AG04450 (cell line): ENCODE measurements at regions not wholly inside any gene's neighbourhood (a gene's known extent, or its start where the extent isn't known, plus 50 kb on each side); places are given as distances from the start of the nearest gene placed in this dataset.

Experiments
- CTCF ChIA-PET: fragments of 300-600, 350-600 bp; formaldehyde crosslinking; extraction: SDS; loops from one replicate; lab custom pipeline; 2022; ENCODE audit warnings: antibody characterized with exemption, inconsistent platforms; lab: Charles Lee
- POLR2A ChIA-PET: fragments of 350-600 bp; formaldehyde crosslinking; extraction: SDS; loops from one replicate; lab custom pipeline; 2021; ENCODE audit warnings: antibody characterized with exemption, inconsistent platforms; lab: Yijun Ruan, JAX
- DNase-seq: peaks from one replicate; pipeline ENCODE4 v3.0.0-alpha.2; 2011; ENCODE audit warnings: low read depth, low spot score
- H3K27ac ChIP-seq: one replicate; pipeline ENCODE4 v1.5.1; 2012; ENCODE audit warnings: low read depth, low read length, control low read depth
- H3K27me3 ChIP-seq: one replicate; pipeline ENCODE4 v1.6.0; 2012; ENCODE audit warnings: low read length; ENCODE audit not compliant: control insufficient read depth, insufficient read depth
- H3K4me3 ChIP-seq: 2 replicates; pipeline ENCODE4 v1.5.1; 2011; ENCODE audit warnings: mild to moderate bottlenecking, low read depth, low read length, control low read depth
- H3K9me3 ChIP-seq: 2 replicates; pipeline ENCODE4 v1.5.1; 2012; ENCODE audit warnings: low read length; ENCODE audit not compliant: control insufficient read depth, insufficient read depth
- TF ChIP-seq, protein P1 (sequence below): IDR thresholded peaks from 2 replicates; pipeline ENCODE4 v1.5.1; 2011; ENCODE audit warnings: low read depth, low read length, control low read depth, inconsistent platforms

DNA sequence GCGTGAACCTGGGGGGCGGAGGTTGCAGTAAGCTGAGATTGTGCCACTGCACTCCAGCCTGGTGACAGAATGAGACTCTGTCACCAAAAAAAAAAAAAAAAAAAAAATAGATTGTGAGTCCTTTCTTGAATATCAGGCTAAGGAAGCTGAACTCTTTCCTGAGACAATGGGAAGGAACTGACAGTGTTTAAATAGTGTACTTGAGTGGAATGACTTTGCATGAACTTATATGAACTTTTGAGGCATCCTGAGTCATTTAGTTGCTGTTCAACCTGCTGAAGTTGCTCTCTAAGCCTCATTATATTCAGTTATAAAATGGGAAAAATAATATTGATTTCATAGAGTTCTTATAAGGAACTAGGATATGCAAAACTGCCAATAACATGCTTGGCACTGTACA, 79.3 kb upstream of the LIMCH1 start:
- no peak for DNase-seq
- H3K9me3 ChIP-seq = no peaks in the 10 kb centered on the region
- POLR2A ChIA-PET = no interaction called here
- H3K27me3 ChIP-seq = peaks cover 2% of the 10 kb centered on the region
- H3K27ac ChIP-seq = no peak overlapping the region
- CTCF ChIA-PET = interaction anchor here (1.4 kb wide), 1 partner anchor 202 kb away, joined by 3 read pairs; no protein-coding TSS in a partner anchor
- H3K4me3 ChIP-seq = no peak overlapping the region
- TF ChIP-seq, protein P1, sequence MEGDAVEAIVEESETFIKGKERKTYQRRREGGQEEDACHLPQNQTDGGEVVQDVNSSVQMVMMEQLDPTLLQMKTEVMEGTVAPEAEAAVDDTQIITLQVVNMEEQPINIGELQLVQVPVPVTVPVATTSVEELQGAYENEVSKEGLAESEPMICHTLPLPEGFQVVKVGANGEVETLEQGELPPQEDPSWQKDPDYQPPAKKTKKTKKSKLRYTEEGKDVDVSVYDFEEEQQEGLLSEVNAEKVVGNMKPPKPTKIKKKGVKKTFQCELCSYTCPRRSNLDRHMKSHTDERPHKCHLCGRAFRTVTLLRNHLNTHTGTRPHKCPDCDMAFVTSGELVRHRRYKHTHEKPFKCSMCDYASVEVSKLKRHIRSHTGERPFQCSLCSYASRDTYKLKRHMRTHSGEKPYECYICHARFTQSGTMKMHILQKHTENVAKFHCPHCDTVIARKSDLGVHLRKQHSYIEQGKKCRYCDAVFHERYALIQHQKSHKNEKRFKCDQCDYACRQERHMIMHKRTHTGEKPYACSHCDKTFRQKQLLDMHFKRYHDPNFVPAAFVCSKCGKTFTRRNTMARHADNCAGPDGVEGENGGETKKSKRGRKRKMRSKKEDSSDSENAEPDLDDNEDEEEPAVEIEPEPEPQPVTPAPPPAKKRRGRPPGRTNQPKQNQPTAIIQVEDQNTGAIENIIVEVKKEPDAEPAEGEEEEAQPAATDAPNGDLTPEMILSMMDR = no peak

DNA sequence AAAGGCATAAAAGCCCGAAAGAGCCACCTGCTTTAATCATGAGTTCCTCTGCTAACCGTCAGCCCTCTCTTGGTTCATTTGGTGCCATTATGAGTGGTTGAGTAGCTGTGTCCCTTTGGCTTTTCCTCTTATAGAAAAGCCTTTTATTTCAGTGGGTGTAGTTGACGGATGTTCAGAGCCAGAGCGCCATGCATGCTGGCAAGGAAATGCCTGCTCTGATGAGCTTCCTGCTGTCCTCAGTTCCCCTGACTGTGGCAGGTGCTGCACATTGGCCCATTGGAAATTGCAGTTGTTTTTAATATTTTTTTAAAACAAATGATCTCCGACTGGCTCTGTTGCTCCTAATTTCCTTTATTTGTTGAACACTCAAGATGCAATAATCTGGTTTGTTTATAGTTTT, 77.3 kb upstream of the LIMCH1 start:
- Histone ChIP-seq H3K27ac (no peak overlapping the region), H3K27me3 (peaks cover 2% of the 10 kb centered on the region), H3K9me3 (no peaks in the 10 kb centered on the region), H3K4me3 (no peak overlapping the region)
- TF ChIP-seq, protein P1 = no peak
- CTCF ChIA-PET = no interaction called here
- DNase-seq = no peak
- POLR2A ChIA-PET = no interaction called here

DNA sequence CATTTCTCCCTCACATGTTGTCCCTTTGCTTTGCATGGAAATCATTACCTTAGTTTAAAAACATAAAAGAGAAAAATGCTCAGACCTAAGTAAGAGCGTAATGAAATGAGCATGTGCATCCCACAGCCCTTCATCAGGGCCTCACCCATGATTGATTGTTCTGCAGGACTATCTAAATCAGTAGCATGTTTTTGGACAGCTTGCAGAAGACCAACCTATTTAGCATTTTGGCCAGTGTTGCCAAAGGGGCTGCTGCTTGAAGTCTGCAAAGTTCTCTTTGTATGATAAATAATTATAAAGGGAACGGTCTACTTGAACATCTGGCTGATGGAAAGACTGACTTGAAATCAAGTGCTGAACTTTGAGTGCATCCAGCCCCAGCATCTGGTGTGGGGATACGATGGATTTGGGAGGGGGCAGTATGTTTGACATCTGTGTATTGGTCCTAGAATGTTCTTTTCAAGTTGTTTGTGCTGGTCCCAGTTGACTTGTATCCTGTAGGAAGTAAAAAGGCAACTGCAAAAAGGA, 76.1 kb upstream of the LIMCH1 start:
- no peak for DNase-seq
- ChIA-PET CTCF (no interaction called here), POLR2A (no interaction called here)
- Histone ChIP-seq H3K9me3 (no peaks in the 10 kb centered on the region), H3K4me3 (no peak overlapping the region), H3K27ac (no peak overlapping the region), H3K27me3 (peaks cover 2% of the 10 kb centered on the region)
- TF ChIP-seq, protein P1 = no peak

DNA sequence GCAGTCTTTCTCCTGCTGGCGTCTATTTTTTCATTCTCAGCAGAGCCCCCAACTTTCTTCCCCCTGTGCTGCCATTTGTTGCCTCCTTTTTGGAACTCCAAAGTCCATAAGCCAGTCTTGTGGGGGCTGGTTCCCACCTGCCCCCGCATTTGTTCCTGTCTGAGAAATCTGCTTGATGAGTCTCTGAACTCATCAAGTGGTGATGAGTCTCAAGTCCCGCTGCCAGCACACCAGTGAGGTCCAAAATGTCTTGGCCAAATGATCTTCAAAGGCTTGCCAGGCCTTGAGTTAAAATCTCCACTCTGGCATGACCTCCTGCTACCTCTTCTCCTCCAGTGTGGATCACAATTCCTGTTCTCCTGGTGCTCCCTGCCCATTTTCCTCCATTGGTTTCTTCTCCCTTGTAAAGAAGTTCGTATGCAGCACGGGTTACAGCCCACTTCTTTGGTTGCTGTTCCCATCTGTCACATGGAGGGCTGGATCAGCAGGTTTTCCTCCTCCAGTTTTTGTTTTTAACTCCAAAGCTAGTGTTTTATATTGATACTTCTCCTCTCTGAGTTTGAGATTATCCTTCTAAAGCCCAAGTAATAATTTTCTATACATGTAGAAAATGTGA, 72.7 kb upstream of the LIMCH1 start:
- POLR2A ChIA-PET = no interaction called here
- TF ChIP-seq, protein P1 = no peak
- H3K4me3 ChIP-seq = no peak overlapping the region
- peaks cover 2% of the 10 kb centered on the region for H3K27me3 ChIP-seq
- no peak for DNase-seq
- no peaks in the 10 kb centered on the region for H3K9me3 ChIP-seq
- H3K27ac ChIP-seq = no peak overlapping the region
- CTCF ChIA-PET = no interaction called here

DNA sequence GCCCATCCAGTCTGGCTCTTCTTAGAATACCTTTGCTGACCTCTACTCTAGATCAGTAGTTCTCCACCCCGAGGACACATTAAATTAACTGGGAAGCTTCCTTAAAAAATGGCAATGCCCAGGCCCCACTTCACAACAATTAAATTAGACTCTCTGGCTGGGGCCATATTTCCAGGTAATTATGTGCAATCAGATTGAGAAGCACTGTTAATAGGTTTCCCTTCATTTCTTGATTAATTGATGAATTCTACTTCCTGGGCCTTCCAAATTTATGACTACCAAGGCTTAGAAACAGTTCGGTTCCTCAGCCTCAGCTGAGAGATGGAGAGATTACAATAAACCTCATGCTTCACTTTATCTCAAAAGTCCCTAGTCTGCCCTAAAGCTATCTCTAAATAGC, 71.7 kb upstream of the LIMCH1 start:
- no peaks in the 10 kb centered on the region for H3K9me3 ChIP-seq
- TF ChIP-seq, protein P1 = no peak
- no peaks in the 10 kb centered on the region for H3K27me3 ChIP-seq
- CTCF ChIA-PET = no interaction called here
- DNase-seq = no peak
- H3K27ac ChIP-seq = no peak overlapping the region
- POLR2A ChIA-PET = no interaction called here
- no peak overlapping the region for H3K4me3 ChIP-seq
